SIG-M5 treated with dmso at 0.1 percent for 504 hours (cell line): ENCODE measurements at regions not wholly inside any gene's neighbourhood (a gene's known extent, or its start where the extent isn't known, plus 50 kb on each side); places are given as distances from the start of the nearest gene placed in this dataset.
A peak's percentile ranks its signal among the peaks of the same experiment; 100 is the strongest.

Experiments used
- DNase-seq: peaks from one replicate; lab custom pipeline; 2025; ENCODE audit not compliant: unreplicated experiment; lab: John Stamatoyannopoulos, UW

DNA sequence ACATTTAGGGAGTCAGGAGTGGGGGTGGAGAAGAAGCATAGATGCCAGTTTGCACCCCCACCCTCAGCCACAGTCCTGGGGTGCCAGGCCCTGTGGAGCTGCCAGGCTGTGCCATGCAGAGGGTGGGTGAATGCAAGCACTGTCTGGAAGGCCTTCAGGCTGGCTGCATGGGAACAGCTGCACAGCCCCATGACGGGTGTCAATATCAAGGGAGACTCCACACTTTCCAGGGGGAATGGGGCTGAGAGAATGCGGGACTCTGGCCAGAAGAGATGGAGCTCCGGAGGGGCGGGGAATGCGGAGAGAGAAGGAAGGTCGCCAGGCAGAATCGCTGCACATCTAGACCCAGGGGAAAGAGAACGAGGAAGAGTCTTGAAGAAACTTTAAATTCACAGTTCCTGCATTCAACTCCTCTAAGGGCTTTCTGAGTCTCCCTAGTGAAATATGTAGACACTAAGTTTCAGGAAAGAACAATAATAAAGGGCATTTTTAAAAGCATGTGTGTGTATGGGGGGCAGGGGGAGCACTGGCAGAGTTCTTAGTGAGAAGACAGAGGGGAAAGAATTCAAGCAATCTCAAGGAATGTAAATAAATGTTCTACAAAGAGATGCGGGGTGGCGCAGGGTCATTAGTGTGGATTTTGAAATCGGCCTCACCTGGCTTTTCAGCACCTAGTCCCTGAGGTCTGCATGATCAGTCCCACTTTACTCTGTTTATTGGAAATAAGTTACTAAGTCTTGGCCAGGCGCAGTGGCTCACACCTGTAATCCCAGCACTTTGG, 59.1 kb downstream of the BOD1 start:
- no peak for DNase-seq

DNA sequence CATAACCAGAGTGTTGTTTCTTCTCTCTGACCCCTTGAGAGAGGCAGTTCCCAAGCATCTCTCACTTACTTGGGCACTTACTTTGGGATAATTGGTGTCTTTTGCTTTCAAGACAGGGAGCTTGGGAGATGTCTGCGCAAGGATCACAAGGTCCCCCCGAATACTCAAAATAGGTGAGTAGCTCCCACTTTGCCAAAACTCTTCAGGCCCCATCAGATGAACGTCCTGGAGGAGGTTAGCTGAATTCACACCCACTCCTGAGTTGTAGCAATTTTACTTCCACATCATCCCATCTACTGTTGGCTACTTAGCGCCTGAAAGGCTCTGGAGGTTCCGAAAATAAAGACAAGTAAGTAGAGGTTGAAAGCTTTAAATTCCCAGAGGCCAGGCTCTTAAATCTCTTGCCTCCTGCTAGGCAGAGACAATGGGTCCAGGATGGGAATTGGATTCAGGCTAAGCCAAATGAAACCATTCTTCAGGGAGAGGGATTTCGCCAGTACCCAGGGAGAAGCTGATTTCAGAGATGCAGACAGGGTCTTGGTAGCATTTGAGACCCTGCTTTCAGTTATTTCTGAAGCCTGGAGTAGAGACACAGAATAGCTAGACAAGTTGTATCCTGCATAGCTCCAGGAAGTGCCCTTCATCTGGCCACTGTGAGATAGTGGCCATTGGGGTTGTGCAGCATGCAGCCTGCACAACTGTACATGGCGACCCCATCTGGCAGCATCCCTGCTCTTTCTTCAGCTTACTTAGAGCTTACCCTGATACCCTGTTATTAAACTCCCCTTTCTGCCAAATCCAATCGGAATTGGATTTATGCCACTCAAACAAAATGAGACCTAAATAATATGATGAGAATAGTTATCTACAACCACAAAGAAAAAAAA, 60.1 kb downstream of the BOD1 start:
- no peak for DNase-seq

DNA sequence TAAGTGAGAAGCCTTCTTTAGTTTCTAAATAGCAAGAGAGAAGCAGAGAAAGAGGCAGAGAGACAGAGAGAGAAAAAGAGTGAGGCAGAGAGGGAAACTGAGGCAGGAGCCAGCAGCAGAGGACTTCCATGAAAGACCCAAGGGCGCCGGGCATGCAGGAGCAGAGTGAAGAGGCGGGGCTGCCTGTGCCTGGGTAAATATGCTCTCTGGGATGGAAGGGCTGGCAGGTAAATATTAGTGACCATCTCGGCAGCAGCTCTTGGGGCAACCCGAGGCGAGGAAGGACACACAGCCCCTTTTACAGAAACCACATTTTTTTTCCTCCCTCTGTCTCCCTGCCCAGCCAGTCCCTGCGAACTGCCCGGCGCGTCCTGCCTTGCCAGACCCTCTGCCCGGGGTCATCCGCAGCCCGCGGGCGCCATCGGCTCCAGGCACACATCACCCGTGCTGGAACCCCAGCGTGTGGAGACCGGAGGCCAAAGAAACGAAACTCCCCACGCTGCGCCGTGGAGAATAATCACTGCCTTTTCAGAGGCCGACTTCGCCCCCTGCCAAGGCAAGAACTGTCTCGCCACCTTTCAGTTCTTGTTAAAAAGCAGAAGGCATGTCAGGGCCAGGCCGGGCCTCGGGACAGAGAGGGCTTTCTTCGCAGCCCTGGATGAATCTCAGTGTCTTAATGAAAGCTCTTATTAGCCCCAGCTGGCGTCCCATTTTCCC, 61.3 kb downstream of the BOD1 start:
- no peak for DNase-seq

DNA sequence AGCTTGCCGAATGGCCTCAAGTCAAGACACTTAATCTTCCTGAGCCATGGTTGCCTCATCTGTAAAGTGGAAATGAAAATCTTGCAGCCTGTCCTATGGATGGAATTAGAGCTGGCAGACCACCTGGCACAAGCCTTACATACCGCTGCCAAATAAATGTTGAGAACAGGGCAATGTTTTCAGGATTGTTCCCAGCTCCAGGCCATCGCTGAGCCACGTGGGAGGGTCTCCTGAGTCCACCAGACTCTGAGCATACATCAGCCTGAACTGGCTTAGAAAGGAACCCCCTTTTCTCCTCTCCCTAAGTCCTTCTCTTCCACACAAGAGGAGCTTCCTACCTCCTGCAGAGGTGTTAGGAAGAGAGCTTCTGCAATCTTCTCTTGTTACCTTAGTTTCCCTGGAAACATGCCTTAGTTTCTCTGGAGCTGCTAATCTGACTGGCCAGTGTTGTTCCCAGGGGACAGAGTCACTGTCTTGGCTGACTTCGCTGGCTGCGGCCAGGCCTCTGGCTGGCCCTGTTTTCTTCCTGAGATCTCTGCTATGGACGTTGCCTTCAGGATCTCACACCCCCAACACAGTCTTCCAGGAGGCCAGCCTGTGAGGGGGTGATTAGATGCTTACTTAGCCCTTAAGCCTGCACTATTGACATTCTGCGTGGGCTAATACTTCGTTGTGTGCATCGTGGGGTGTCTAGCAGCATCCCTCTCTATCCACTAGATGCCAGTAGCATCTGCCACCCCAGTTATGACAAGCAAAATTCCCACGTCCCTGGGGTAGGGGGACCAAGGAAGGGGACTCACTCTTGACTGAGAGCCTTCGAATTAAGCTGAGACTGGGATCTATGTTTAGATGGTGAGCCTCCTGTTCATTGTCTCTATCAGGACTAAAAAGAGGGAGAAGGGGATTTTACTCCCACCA, 62.2 kb downstream of the BOD1 start:
- no peak for DNase-seq

DNA sequence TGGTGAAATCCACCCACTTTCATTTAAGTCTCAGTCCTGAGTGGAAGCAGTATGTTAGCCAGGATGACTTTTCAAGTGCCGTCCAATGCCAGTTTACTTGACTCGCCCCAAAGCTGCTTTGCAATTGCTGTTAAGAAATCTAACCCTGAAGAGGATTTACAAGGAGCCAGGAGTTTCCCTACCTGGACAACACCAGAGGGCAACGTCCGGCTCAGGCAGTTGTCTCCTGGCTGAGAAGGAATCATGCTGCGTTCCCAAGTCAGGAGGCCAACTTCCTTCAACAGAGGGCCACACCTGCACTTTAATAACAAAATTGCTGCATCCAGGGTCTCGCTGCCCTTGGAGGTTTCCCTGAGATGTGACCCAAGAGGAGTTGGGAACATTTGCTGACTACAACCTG, 65.8 kb downstream of the BOD1 start:
- DNase-seq = no peak

DNA sequence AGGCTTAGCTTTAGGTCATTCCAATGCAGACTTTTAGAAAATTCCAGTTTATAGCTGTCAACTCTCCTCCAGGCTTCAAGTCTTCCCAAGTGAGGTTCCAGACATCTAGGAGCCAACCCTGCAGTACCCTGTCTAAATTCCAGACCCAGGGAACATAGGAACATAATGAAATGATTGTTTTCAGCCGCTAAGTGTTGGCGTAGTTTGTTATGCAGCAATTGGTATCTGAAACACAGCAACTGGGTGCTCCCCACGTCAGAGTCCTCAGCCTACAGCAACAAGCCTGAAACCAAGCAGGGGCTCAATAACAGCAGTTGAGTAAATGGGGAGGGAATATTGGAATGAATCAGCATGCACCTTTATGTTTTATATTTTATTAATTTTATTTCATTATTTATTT, 66.8 kb downstream of the BOD1 start:
- DNase-seq = no peak

DNA sequence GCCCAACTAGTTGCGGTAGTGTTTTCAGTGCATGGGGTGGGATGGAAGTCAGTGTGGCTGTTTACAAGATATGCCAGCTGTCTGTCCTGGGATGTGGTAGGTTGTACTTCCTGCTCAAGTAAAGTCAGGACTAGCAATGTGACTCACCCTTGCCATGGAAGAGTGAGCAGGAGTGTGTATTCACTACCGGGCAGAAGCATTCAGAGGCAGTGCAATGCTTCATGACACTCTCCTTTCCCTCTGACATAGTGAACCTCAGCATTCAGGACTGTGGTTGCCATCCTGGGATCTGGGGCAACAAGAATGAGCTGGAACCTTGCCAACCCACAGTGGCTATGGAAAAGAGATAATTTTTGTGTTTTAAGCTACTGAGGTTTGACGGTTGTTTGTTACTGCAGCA, 68.9 kb downstream of the BOD1 start:
- no peak for DNase-seq

DNA sequence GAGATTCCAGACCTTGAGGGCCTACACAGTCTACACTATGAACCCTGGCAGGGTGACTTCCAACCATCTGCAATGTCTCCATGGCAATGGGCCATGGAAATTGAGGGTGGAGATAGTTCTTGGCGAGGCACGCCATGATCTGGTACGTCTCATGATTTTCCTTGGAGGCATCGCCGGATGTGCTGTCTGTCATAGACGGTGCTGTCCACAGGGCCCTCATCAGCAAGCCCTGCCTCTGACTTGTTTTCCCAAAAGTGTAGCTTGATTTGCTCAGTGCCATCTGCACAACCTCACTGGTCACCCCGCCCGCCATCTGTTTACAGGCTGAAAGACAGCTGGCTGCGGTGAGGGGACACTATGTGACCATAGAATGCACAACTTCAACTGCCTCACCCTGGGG, 73.5 kb downstream of the BOD1 start:
- DNase-seq = no peak

DNA sequence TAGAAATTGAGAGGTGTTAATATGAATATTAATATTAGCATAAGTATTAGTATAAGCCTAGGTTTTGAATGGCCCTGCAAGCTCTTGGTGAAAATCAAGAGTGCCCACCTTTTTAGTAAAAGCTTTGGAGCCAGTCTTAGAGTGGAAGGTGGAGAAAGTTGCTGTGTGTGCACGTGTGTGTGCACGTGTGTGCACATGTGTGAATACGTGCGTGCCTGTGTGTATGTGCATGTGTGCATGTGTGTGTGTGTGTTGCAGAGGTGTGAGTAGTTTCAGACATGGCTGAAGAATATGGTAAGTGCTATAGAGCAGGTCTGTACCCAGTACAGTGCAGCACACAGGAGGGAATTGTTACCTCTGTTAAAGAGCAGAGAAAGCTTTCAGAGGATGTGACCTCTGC, 74.3 kb downstream of the BOD1 start:
- no peak for DNase-seq

DNA sequence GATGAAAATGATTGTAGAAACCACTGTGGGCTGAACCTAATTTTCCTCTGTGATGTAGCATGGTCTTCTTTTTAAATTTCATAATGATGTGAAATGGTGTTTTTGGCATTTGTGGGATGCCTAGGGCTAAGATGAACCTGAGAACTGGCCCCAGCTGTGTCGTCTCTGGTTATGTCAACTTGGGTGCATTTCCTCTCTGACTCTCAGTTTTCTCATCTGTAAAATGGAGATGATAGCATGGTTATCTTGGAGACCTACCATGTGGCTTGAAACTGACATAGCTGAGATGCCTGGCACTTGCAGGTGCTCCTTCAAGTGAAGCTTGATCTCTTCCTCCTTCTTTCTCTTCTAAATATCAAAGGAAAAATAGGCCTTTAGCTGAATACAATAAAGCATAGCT, 77.8 kb downstream of the BOD1 start:
- no peak for DNase-seq

DNA sequence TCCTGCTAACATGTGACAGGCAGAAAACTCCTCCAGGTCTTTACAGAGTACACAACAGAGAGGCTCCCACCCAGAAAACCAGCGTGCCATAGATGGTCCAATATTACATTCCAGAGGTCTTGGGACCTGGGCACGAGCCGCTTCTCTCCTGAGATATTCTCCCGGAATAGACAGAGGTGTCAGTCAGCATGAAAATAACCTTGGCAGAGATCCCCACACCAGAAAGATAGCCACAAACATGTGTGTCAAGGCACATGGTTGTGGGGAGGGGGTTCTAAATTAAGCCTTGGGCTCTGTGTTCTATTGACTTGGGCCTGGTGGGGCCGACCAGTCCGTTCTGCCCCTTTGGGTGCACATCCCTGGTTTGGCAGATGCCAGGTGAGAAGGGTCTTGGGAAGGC, 78.4 kb downstream of the BOD1 start:
- DNase-seq = no peak

DNA sequence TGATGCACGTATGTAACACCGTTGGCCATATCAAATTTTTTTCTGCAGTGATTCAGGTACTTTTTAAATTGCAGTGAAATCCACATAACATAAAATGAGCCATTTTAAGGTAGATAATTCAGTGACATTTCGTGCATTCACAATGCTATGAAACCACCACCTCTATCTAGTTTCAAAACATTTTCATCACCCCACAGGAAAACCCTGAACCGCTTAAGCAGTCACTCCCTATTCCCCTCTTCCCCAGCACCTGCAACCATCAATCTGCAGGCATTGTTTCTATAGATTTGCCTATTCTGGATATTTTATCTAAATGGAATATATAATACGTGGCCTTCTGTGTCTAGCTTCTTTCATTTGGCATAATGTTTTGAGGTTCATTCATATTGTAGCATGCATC, 79.2 kb downstream of the BOD1 start:
- DNase-seq = no peak

DNA sequence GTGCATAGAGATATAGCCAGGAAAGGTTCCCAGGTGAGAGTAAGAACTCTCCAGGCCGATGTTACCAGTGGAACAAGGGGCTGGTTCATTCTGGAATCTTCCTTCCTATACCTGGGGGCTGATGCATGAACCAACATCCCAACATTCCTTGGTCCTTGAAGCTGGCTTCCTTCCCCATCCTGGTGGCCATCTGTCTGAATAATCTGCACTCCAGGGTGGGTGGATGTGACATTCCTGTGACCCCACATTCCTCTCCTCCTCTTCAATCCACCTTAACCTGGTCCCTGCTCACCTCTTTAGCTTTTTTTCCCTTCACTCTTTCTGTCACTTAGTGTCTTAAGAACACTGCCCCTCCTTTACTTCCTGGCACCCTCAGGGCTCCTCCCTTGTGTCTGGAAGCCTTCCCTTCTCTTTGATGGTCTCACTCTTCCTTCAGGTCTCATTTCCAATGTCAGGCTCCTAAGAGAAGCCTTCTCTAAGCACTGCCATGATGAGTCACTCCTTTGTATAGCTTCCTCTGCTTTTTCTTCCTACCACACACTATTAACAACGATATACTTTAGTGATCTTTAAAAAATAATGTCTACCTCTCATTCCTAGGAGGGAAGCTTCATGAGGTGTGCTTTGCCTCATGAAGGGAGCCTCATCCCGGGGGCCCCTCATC, 80.3 kb downstream of the BOD1 start:
- DNase-seq = no peak

DNA sequence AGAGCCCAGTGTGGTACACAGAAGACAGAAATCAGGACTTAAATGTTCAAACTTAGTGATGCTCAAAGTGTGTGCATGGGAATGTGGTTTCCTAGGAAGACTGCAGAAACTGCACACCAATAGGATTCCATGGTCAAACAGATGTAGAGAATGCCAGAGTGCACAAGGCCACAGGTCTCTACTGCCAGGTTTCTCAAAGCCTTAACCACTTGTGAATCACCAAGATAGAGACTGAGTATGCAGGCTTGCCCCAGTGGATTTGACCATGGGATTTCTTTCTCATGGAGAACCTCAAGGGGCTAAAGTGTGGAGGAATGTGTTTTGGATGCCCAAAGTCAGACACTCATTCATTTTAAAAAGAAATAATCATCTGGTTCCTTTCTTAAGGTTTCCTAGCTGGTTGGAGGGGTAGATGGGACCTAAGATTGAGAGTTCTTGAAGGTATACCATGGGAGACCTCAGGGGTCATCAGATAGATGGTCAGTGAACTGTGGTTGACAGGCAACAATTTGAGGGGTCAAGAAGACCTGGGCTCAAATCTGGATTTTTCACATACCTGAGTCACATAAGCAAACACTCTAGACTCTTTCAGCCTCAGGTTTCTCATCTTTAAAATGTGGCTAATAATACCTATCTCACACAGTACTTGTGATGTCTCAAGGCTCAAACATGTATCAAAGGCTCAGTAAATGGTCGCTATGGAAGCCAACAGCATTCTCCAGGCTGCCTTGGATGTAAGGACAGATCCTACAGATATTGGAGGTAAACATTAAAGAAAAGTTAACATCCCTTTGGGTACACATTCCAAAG, 81.1 kb downstream of the BOD1 start:
- DNase-seq = peak; percentile 54

DNA sequence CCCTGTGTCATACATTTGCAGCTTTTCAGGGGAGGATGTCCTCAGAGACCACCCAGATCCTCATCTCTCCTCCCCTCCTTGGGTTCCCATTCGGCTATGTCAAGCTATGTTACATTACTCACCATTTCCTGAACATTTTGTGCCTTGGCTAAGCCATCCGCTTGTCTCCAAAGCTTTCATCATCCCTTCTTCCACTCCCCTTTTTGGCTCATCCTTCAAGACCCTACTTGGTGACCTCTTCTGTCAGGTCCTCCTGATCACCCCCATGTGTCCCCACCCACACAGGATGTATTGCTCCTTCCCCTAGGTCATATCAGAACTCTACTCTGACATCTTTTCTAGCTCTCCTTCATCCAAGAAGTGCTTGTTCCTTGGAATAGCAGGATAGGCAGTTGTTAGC, 81.8 kb downstream of the BOD1 start:
- no peak for DNase-seq

DNA sequence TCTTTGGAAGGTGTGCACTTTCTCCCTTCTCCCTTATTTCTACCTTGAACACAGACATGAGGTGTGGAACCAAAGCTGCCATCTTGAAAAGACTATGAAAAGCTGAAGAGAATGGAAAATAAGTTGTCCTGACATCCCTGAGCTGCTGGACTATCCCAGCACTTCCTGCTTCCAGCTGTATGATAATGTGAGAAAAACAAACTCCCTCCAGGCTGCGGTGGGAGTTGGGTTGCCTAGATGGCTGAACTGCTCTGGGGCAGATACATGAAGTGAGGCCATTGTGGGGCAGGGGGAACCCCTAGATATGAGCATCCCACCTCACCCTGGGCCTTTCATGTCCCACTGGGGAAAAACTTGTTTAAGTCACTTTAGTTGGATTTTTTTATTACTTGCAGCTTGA, 82.4 kb downstream of the BOD1 start:
- DNase-seq = no peak

DNA sequence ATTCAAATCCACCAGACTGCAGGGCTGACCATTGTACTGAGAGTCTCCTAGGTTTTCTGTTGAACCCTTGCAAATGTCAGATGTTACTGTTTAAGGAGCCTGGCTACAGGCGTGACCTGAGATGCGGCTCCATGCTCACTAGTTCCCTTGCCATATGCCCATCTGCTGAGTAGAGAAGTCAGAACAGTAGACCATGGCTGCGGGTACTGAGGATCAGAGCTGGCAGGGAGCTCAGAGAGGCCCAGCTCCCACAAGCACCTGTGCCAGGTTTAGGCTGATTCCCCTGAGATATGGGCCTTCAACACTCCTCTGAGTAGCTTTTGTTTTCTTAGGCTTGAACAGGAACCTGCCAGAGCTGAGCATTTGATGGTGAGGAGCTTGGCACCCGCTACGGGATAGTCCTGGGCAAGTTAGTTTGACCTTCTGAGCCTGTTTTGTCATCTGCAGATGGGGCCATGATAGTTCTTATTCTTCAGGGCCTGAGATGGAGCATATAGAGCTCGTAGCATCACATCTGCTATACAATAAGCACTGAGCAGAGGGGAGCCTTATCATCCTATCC, 83.7 kb downstream of the BOD1 start:
- DNase-seq = no peak

DNA sequence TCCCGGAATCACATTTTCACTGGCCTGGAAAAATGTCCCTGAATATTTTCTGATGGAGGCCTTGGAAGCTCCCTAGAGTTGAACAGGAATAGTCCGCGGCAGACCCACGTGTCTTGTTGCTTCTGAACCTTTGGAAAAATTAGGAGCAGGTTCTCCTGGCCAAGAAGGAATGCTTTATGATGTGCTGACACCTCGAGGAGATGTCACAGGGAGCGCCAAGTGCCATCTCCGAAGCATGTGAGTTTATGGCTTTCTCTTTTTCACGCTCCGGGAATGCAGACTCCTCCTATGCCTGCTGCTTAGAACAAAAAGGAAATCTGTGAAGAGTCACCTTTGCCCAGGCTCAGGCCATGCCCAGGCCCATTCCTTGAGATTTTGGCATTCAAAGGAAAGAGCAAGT, 84.6 kb downstream of the BOD1 start:
- no peak for DNase-seq

DNA sequence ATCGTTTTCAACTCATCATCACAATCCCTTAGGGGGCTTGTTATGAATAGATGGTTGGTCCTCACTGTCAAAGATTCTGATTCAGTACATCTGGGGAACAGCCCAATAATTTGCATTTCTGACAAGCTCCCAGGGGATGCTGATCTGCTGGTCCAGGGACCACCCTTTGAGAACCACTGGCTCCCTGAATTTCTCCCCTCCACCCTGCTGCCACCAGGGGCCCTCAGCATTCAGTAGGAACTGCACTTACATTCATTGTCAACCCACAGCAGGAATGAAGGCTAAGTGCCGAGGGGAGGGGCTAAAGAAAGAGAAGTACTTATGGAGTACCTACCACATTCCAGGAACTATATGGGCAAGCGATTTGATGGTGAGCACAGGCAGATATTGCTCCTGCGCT, 85.9 kb downstream of the BOD1 start:
- DNase-seq = peak; percentile 56
